ENCODE measurements at regions not wholly inside any gene's neighbourhood (a gene's known extent, or its start where the extent isn't known, plus 50 kb on each side); places are given as distances from the start of the nearest gene placed in this dataset.

- H4K20me1 ChIP-seq (ENCODE audit: insufficient read depth): no peaks in the 10 kb centered on the region
- H3K9ac ChIP-seq: no peak overlapping the region
- CTCF ChIA-PET: interaction anchor here (1.0 to 1.3 kb wide), 2 partner anchors 11 to 1572 kb away, joined by 3 read pairs; no protein-coding TSS in a partner anchor
Measured at GRCh38 chr2:16948710-16949109, 283.1 kb upstream of the CYRIA start.

GRCh38 chr2:16948053-16948452 lies 282.4 kb upstream of the CYRIA start:
- Histone ChIP-seq H3K27ac (ENCODE audit: low read depth in 2 of 2, low read length in 1 of 2) (no peak overlapping the region), H3K9me2 (no peaks in the 10 kb centered on the region), H3K4me1 (ENCODE audit: control insufficient read depth in 1 of 2, insufficient read depth in 2 of 2, low read depth in 1 of 2, low read length in 1 of 2) (no peaks in the 10 kb centered on the region), H3K36me3 (replicated peaks in 1 of 2; ENCODE audit: control insufficient read depth in 1 of 2, insufficient read depth in 2 of 2, low read length in 1 of 2) (no peaks in the 10 kb centered on the region), H3K79me2 (ENCODE audit: insufficient read depth) (no peaks in the 10 kb centered on the region), H3F3A (replicated peaks; ENCODE audit: insufficient read depth) (no peaks in the 10 kb centered on the region), H2AFZ (ENCODE audit: low read depth) (no peak overlapping the region), H3K4me3 (ENCODE audit: low read depth in 2 of 2, low read length in 1 of 2) (no peak overlapping the region), H3K4me2 (no peak overlapping the region), H3K9ac (no peak overlapping the region), H3K27me3 (ENCODE audit: insufficient read depth) (no peaks in the 10 kb centered on the region), H4K20me1 (ENCODE audit: insufficient read depth) (no peaks in the 10 kb centered on the region), H3K9me3 (no peaks in the 10 kb centered on the region)
- WGBS (ENCODE audit: low lambda C conversion rate): 48% methylated on average over 5 of the region's 5 CpGs
- CTCF ChIA-PET: interaction anchor here (1.0 to 1.3 kb wide), 2 partner anchors 12 to 1573 kb away, joined by 3 read pairs; no protein-coding TSS in a partner anchor
- POLR2A ChIA-PET: no interaction called here
- no peak for DNase-seq
- TF ChIP-seq RXRA (IDR thresholded peaks at IDR 0.05; ENCODE audit: borderline replicate concordance, low read depth) (no peak), EZH2phosphoT487 (IDR thresholded peaks at IDR 0.05; ENCODE audit: borderline replicate concordance, low read depth) (no peak), FOXM1 (IDR thresholded peaks at IDR 0.05; ENCODE audit: low read depth) (no peak), JUND (IDR thresholded peaks at IDR 0.05) (no peak)
- TF ChIP-seq, protein P1, sequence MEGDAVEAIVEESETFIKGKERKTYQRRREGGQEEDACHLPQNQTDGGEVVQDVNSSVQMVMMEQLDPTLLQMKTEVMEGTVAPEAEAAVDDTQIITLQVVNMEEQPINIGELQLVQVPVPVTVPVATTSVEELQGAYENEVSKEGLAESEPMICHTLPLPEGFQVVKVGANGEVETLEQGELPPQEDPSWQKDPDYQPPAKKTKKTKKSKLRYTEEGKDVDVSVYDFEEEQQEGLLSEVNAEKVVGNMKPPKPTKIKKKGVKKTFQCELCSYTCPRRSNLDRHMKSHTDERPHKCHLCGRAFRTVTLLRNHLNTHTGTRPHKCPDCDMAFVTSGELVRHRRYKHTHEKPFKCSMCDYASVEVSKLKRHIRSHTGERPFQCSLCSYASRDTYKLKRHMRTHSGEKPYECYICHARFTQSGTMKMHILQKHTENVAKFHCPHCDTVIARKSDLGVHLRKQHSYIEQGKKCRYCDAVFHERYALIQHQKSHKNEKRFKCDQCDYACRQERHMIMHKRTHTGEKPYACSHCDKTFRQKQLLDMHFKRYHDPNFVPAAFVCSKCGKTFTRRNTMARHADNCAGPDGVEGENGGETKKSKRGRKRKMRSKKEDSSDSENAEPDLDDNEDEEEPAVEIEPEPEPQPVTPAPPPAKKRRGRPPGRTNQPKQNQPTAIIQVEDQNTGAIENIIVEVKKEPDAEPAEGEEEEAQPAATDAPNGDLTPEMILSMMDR (IDR thresholded peaks at IDR 0.05): no peak

More at GRCh38 chr2:16948710-16949109, 283.1 kb upstream of the CYRIA start:
- POLR2A ChIA-PET: no interaction called here
- no peaks in the 10 kb centered on the region for H3K79me2 ChIP-seq (ENCODE audit: insufficient read depth)
- TF ChIP-seq GATA2 (CRISPR knock-in tag; IDR thresholded peaks at IDR 0.05) (no peak), POLR2AphosphoS5 (IDR thresholded peaks at IDR 0.05; ENCODE audit: low read depth, low read length) (no peak), IRF3 (IDR thresholded peaks at IDR 0.05; ENCODE audit: low read depth, low read length) (no peak), FOXM1 (IDR thresholded peaks at IDR 0.05; ENCODE audit: low read depth) (no peak), RXRA (IDR thresholded peaks at IDR 0.05; ENCODE audit: borderline replicate concordance, low read depth) (no peak), RCOR1 (IDR thresholded peaks at IDR 0.05; ENCODE audit: low read length) (no peak), ELF1 (IDR thresholded peaks at IDR 0.05) (no peak), TCF12 (IDR thresholded peaks at IDR 0.05) (no peak), EP300 (IDR thresholded peaks at IDR 0.05; ENCODE audit: borderline replicate concordance in 1 of 2, low read depth in 1 of 2, low read length in 1 of 2) (no peak), MXI1 (IDR thresholded peaks at IDR 0.05; ENCODE audit: low read depth, low read length) (no peak), FOXJ3 (CRISPR knock-in tag; IDR thresholded peaks at IDR 0.05) (no peak), YY1 (IDR thresholded peaks at IDR 0.05; ENCODE audit: low read depth) (no peak)
- TF ChIP-seq, protein P2, sequence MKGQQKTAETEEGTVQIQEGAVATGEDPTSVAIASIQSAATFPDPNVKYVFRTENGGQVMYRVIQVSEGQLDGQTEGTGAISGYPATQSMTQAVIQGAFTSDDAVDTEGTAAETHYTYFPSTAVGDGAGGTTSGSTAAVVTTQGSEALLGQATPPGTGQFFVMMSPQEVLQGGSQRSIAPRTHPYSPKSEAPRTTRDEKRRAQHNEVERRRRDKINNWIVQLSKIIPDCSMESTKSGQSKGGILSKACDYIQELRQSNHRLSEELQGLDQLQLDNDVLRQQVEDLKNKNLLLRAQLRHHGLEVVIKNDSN (IDR thresholded peaks at IDR 0.05; ENCODE audit: borderline replicate concordance, low read depth): no peak
- H3K4me3 ChIP-seq (ENCODE audit: low read depth in 2 of 2, low read length in 1 of 2): no peak overlapping the region
- H3K27ac ChIP-seq (ENCODE audit: low read depth in 2 of 2, low read length in 1 of 2): no peak overlapping the region
- no peaks in the 10 kb centered on the region for H3K4me1 ChIP-seq (ENCODE audit: control insufficient read depth in 1 of 2, insufficient read depth in 2 of 2, low read depth in 1 of 2, low read length in 1 of 2)
- H3F3A ChIP-seq (replicated peaks; ENCODE audit: insufficient read depth): no peaks in the 10 kb centered on the region
- H3K9me3 ChIP-seq: no peaks in the 10 kb centered on the region
- H3K9me2 ChIP-seq: no peaks in the 10 kb centered on the region
- no peak for DNase-seq
- H3K27me3 ChIP-seq (ENCODE audit: insufficient read depth): no peaks in the 10 kb centered on the region
- H3K36me3 ChIP-seq (replicated peaks in 1 of 2; ENCODE audit: control insufficient read depth in 1 of 2, insufficient read depth in 2 of 2, low read length in 1 of 2): no peaks in the 10 kb centered on the region
- H2AFZ ChIP-seq (ENCODE audit: low read depth): no peak overlapping the region
- no peak overlapping the region for H3K4me2 ChIP-seq
